ENCODE measurements at regions not wholly inside any gene's neighbourhood (a gene's known extent, or its start where the extent isn't known, plus 50 kb on each side); places are given as distances from the start of the nearest gene placed in this dataset.

GRCh38 chr9:13364271-13365000, 84.9 kb upstream of the MPDZ start:
- whole genome bisulfite sequencing, result 62% methylated on average over 7 of the region's 7 CpGs

GRCh38 chr9:13361076-13361475, 81.6 kb upstream of the MPDZ start:
- H3K27ac ChIP-seq (replicated peaks in 1 of 4), result no peak overlapping the region
- H3K9me3 ChIP-seq, result no peaks in the 10 kb centered on the region
- H3K4me1 ChIP-seq, result peaks cover 0 to 35% (median 21%) of the 10 kb centered on the region in 4 donors
- no peak for DNase-seq (ENCODE audit: extremely low spot score)
- H3K36me3 ChIP-seq, result no peaks in the 10 kb centered on the region
- H3K4me3 ChIP-seq, result no peak overlapping the region
- intact Hi-C loops (cut with DNase I), result no loop called here
- no peaks in the 10 kb centered on the region for H3K27me3 ChIP-seq
- TF ChIP-seq POLR2AphosphoS5 (IDR thresholded peaks at IDR 0.05) (no peak), EP300 (IDR thresholded peaks at IDR 0.05) (no peak), POLR2A (IDR thresholded peaks at IDR 0.05; ENCODE audit: low read depth) (no peak), CTCF (IDR thresholded peaks at IDR 0.05) (no peak)

More at GRCh38 chr9:13364271-13365000, 84.9 kb upstream of the MPDZ start:
- no peak for DNase-seq (ENCODE audit: extremely low spot score)
- peaks cover 0 to 22% (median 10%) of the 10 kb centered on the region in 4 donors for H3K4me1 ChIP-seq
- no peak overlapping the region for H3K27ac ChIP-seq (replicated peaks in 1 of 4)
- no peaks in the 10 kb centered on the region for H3K9me3 ChIP-seq
- H3K27me3 ChIP-seq, result no peaks in the 10 kb centered on the region
- intact Hi-C loops (cut with DNase I), result no loop called here
- no peaks in the 10 kb centered on the region for H3K36me3 ChIP-seq
- no peak overlapping the region for H3K4me3 ChIP-seq
- TF ChIP-seq EP300 (IDR thresholded peaks at IDR 0.05) (no peak), POLR2AphosphoS5 (IDR thresholded peaks at IDR 0.05) (no peak), POLR2A (IDR thresholded peaks at IDR 0.05; ENCODE audit: low read depth) (no peak), CTCF (IDR thresholded peaks at IDR 0.05) (no peak)

GRCh38 chr9:13360188-13360587, 80.7 kb upstream of the MPDZ start:
- no peak for DNase-seq (ENCODE audit: extremely low spot score)
- H3K4me1 ChIP-seq, result peaks cover 0 to 35% (median 21%) of the 10 kb centered on the region in 4 donors
- intact Hi-C loops (cut with DNase I), result no loop called here
- H3K9me3 ChIP-seq, result no peaks in the 10 kb centered on the region
- no peak overlapping the region for H3K4me3 ChIP-seq
- H3K27ac ChIP-seq (replicated peaks in 1 of 4), result peak overlapping the region in 1 of 4 donors; percentile 1
- no peaks in the 10 kb centered on the region for H3K27me3 ChIP-seq
- H3K36me3 ChIP-seq, result no peaks in the 10 kb centered on the region
- no peak for TF ChIP-seq EP300 (IDR thresholded peaks at IDR 0.05)

- Histone ChIP-seq H3K4me1 (peaks cover 0 to 27% (median 21%) of the 10 kb centered on the region in 4 donors), H3K27ac (replicated peaks in 1 of 4) (no peak overlapping the region), H3K36me3 (no peaks in the 10 kb centered on the region), H3K9me3 (no peaks in the 10 kb centered on the region), H3K4me3 (no peak overlapping the region), H3K27me3 (no peaks in the 10 kb centered on the region)
- intact Hi-C loops (cut with DNase I), result no loop called here
- no peak for DNase-seq (ENCODE audit: extremely low spot score)
- TF ChIP-seq EP300 (IDR thresholded peaks at IDR 0.05) (no peak), POLR2A (IDR thresholded peaks at IDR 0.05; ENCODE audit: low read depth) (no peak), CTCF (IDR thresholded peaks at IDR 0.05) (no peak), POLR2AphosphoS5 (IDR thresholded peaks at IDR 0.05) (no peak)
These were observed 78.6 kb upstream of the MPDZ start for GRCh38 chr9:13358128-13358527.

GRCh38 chr9:13354733-13355132, 75.2 kb upstream of the MPDZ start:
- TF ChIP-seq CTCF (IDR thresholded peaks at IDR 0.05) (no peak), EP300 (IDR thresholded peaks at IDR 0.05) (no peak), POLR2A (IDR thresholded peaks at IDR 0.05; ENCODE audit: low read depth) (no peak), POLR2AphosphoS5 (IDR thresholded peaks at IDR 0.05) (no peak)
- H3K36me3 ChIP-seq, result no peaks in the 10 kb centered on the region
- DNase-seq (ENCODE audit: extremely low spot score), result no peak
- intact Hi-C loops (cut with DNase I), result loop anchor here (5.0 kb wide), 3 partner anchors 73 to 1078 kb away; no protein-coding TSS in a partner anchor
- no peak overlapping the region for H3K27ac ChIP-seq (replicated peaks in 1 of 4)
- H3K4me1 ChIP-seq, result peaks cover 0 to 13% (median 11%) of the 10 kb centered on the region in 4 donors
- H3K4me3 ChIP-seq, result no peak overlapping the region
- H3K27me3 ChIP-seq, result no peaks in the 10 kb centered on the region
- H3K9me3 ChIP-seq, result no peaks in the 10 kb centered on the region
- WGBS, result 72% methylated on average over 2 of the region's 2 CpGs

All from esophagus muscularis mucosa (tissue), 4 donors.